HG03175 (cell line): ENCODE measurements at regions not wholly inside any gene's neighbourhood (a gene's known extent, or its start where the extent isn't known, plus 50 kb on each side); places are given as distances from the start of the nearest gene placed in this dataset.
"Not testable (repeated sequence)": the region's sequence is repeated elsewhere in the genome, so short reads cannot be mapped to it uniquely, and the experiment has no call there.

Source experiments
- ATAC-seq: cut with Tn5 transposase; IDR thresholded peaks from one replicate; pipeline ENCODE4 v1.9.1; 2021; ENCODE audit warnings: mild to moderate bottlenecking, moderate library complexity; ENCODE audit not compliant: unreplicated experiment

- no peak for ATAC-seq
Measured at GRCh38 chr18:6569813-6570212, 155.1 kb upstream of the L3MBTL4 start.

- ATAC-seq: no peak
Measured at GRCh38 chr18:6570581-6571238, 156.0 kb upstream of the L3MBTL4 start.

- ATAC-seq: no peak
Measured at GRCh38 chr18:6571239-6571602, 156.5 kb upstream of the L3MBTL4 start.

- ATAC-seq: not testable (repeated sequence)
Measured at GRCh38 chr18:6572192-6572591, 157.3 kb upstream of the ARHGAP28 start.

GRCh38 chr18:6574631-6575030, 154.9 kb upstream of the ARHGAP28 start:
- no peak for ATAC-seq

- no peak for ATAC-seq
Measured at GRCh38 chr18:6575908-6576307, 153.6 kb upstream of the ARHGAP28 start.

- no peak for ATAC-seq
Measured at GRCh38 chr18:6576718-6577375, 152.7 kb upstream of the ARHGAP28 start.

GRCh38 chr18:6578686-6579085, 150.8 kb upstream of the ARHGAP28 start:
- ATAC-seq: no peak

GRCh38 chr18:6579486-6579885, 150.0 kb upstream of the ARHGAP28 start:
- ATAC-seq: no peak

- ATAC-seq: no peak
Measured at GRCh38 chr18:6580401-6580800, 149.1 kb upstream of the ARHGAP28 start.

GRCh38 chr18:6589923-6590322, 139.6 kb upstream of the ARHGAP28 start:
- ATAC-seq: no peak

GRCh38 chr18:6590326-6590725, 139.2 kb upstream of the ARHGAP28 start:
- ATAC-seq: no peak

GRCh38 chr18:6591491-6591890, 138.0 kb upstream of the ARHGAP28 start:
- ATAC-seq: no peak

- ATAC-seq: no peak
Measured at GRCh38 chr18:6592522-6592921, 137.0 kb upstream of the ARHGAP28 start.

- no peak for ATAC-seq
Measured at GRCh38 chr18:6593142-6593885, 136.2 kb upstream of the ARHGAP28 start.

GRCh38 chr18:6595666-6596065, 133.8 kb upstream of the ARHGAP28 start:
- no peak for ATAC-seq

GRCh38 chr18:6598657-6599056, 130.9 kb upstream of the ARHGAP28 start:
- no peak for ATAC-seq

- ATAC-seq: no peak
Measured at GRCh38 chr18:6600667-6601167, 128.8 kb upstream of the ARHGAP28 start.

GRCh38 chr18:6601241-6601640, 128.3 kb upstream of the ARHGAP28 start:
- ATAC-seq: no peak

- no peak for ATAC-seq
Measured at GRCh38 chr18:6602365-6602764, 127.2 kb upstream of the ARHGAP28 start.

- ATAC-seq: no peak
Measured at GRCh38 chr18:6604573-6604941, 125.0 kb upstream of the ARHGAP28 start.
